ENCODE measurements at regions not wholly inside any gene's neighbourhood (a gene's known extent, or its start where the extent isn't known, plus 50 kb on each side); places are given as distances from the start of the nearest gene placed in this dataset.
A peak's percentile ranks its signal among the peaks of the same experiment; 100 is the strongest.

DNA sequence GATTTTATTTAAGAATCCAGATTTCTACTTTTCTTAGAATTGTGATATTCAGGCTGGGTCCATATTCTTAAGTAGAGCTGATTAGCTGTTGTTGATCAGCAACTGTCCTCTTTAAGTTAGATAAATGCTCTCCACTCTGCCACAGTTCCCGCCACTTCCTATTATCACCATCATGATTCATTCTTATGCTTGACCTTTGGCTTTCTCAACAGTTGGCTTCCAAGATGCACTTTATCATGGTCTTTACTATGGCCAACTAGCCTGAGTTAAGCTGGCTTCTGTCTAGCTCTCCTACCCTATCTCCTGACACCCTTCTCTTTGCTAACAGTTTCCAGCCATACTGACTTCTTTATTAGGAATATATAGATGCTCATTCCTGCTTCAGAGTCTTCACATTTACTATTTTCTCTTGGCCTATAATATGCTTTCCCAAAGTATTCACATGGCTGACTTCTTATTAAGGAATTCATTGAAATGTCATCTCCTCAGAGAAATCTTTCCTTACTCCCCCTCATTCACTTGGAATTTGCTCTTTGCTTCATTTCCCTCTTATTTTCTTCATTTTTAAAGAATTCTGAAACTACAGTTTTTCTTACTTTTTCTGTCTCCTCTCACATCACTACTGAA lies 149.0 kb upstream of the IGF1 start:
- Histone ChIP-seq H3K4me3 (no peak overlapping the region), H3K9ac (ENCODE audit: insufficient read depth in 1 of 2, low read length in 2 of 2) (no peak overlapping the region), H3K36me3 (ENCODE audit: control insufficient read depth in 4 of 4, insufficient read depth in 4 of 4, low read length in 4 of 4) (no peaks in the 10 kb centered on the region), H3K9me3 (ENCODE audit: control insufficient read depth in 4 of 4, insufficient read depth in 3 of 4, low read length in 3 of 4) (peaks cover 0 to 10% (median 5%) of the 10 kb centered on the region in 4 donors), H3K4me1 (ENCODE audit: control insufficient read depth in 5 of 5, insufficient read depth in 5 of 5, low read length in 5 of 5) (no peaks in the 10 kb centered on the region), H3K27ac (ENCODE audit: low read depth in 1 of 2, low read length in 1 of 2) (no peak overlapping the region), H3K27me3 (ENCODE audit: control insufficient read depth in 3 of 3, insufficient read depth in 3 of 3, low read length in 2 of 3) (no peaks in the 10 kb centered on the region)
- ATAC-seq (ENCODE audit: insufficient read depth, low FRiP score) (no peak), DNase-seq (peak in 1 of 3 donors; percentile 5)
- WGBS, 2 donors: 58 to 59% methylated on average over 1 of the region's 1 CpG
- TF ChIP-seq, protein P1, sequence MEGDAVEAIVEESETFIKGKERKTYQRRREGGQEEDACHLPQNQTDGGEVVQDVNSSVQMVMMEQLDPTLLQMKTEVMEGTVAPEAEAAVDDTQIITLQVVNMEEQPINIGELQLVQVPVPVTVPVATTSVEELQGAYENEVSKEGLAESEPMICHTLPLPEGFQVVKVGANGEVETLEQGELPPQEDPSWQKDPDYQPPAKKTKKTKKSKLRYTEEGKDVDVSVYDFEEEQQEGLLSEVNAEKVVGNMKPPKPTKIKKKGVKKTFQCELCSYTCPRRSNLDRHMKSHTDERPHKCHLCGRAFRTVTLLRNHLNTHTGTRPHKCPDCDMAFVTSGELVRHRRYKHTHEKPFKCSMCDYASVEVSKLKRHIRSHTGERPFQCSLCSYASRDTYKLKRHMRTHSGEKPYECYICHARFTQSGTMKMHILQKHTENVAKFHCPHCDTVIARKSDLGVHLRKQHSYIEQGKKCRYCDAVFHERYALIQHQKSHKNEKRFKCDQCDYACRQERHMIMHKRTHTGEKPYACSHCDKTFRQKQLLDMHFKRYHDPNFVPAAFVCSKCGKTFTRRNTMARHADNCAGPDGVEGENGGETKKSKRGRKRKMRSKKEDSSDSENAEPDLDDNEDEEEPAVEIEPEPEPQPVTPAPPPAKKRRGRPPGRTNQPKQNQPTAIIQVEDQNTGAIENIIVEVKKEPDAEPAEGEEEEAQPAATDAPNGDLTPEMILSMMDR (IDR thresholded peaks at IDR 0.05; ENCODE audit: control extremely low read depth, extremely low read depth): no peak

DNA sequence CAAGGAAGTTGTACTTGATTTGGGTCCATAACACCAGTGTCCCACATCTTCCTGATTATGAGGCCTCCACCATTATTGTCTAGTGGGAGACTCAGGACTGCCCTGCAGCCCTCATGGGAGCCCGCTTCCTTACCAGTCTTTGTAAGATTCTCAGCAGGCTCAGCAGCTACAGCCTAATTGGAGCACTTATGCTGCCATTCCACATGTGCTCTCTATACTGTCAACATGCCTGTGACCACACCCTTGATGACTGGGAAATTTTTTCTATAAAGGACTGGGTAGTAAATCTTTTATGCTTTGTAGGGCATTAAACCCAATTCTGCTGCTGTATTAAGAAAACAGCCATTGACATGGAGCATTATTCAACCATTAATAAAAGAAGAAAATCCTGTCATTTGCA lies 145.5 kb upstream of the IGF1 start:
- Histone ChIP-seq H3K27me3 (ENCODE audit: control insufficient read depth in 3 of 3, insufficient read depth in 3 of 3, low read length in 2 of 3) (no peaks in the 10 kb centered on the region), H3K9ac (ENCODE audit: insufficient read depth in 1 of 2, low read length in 2 of 2) (no peak overlapping the region), H3K27ac (ENCODE audit: low read depth in 1 of 2, low read length in 1 of 2) (no peak overlapping the region), H3K9me3 (ENCODE audit: control insufficient read depth in 4 of 4, insufficient read depth in 3 of 4, low read length in 3 of 4) (peaks cover 0 to 10% (median 5%) of the 10 kb centered on the region in 4 donors), H3K36me3 (ENCODE audit: control insufficient read depth in 4 of 4, insufficient read depth in 4 of 4, low read length in 4 of 4) (no peaks in the 10 kb centered on the region), H3K4me1 (ENCODE audit: control insufficient read depth in 5 of 5, insufficient read depth in 5 of 5, low read length in 5 of 5) (no peaks in the 10 kb centered on the region), H3K4me3 (no peak overlapping the region)
- WGBS, 2 donors: 93 to 96% methylated on average over 1 of the region's 1 CpG
- no peak for ATAC-seq (ENCODE audit: insufficient read depth, low FRiP score)
- no peak for DNase-seq
- TF ChIP-seq, protein P1 (IDR thresholded peaks at IDR 0.05; ENCODE audit: control extremely low read depth, extremely low read depth): no peak

DNA sequence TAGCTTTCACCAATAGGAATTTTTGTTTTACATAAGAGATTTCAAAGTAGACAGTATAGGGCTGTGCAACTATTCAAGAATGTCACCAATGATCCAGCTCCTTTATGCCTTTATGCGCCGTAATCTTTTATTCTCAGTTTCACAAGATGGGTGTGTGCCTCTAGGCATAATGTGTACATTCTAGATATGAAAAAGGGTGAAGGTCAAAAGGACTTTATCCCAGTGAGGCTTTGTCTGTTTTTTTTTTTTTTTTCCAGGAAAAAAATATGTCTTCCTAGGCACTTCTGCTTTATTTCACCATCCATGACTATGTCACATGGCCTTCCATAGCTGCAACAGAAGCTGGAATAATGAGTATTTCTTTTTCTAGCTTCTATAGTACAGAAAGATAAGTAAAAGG lies 142.3 kb upstream of the IGF1 start:
- H3K27ac ChIP-seq (ENCODE audit: low read depth in 1 of 2, low read length in 1 of 2): no peak overlapping the region
- H3K36me3 ChIP-seq (ENCODE audit: control insufficient read depth in 4 of 4, insufficient read depth in 4 of 4, low read length in 4 of 4): no peaks in the 10 kb centered on the region
- H3K9ac ChIP-seq (ENCODE audit: insufficient read depth in 1 of 2, low read length in 2 of 2): no peak overlapping the region
- 97 to 98% methylated on average over 2 of the region's 2 CpGs for WGBS, 2 donors
- peaks cover 0 to 9% (median 2%) of the 10 kb centered on the region in 4 donors for H3K9me3 ChIP-seq (ENCODE audit: control insufficient read depth in 4 of 4, insufficient read depth in 3 of 4, low read length in 3 of 4)
- no peaks in the 10 kb centered on the region for H3K4me1 ChIP-seq (ENCODE audit: control insufficient read depth in 5 of 5, insufficient read depth in 5 of 5, low read length in 5 of 5)
- DNase-seq (no peak), ATAC-seq (ENCODE audit: insufficient read depth, low FRiP score) (no peak)
- TF ChIP-seq, protein P1 (IDR thresholded peaks at IDR 0.05; ENCODE audit: control extremely low read depth, extremely low read depth): no peak
- no peak overlapping the region for H3K4me3 ChIP-seq
- no peaks in the 10 kb centered on the region for H3K27me3 ChIP-seq (ENCODE audit: control insufficient read depth in 3 of 3, insufficient read depth in 3 of 3, low read length in 2 of 3)
